Right lobe of liver (tissue), 4 donors: ENCODE measurements at regions not wholly inside any gene's neighbourhood (a gene's known extent, or its start where the extent isn't known, plus 50 kb on each side); places are given as distances from the start of the nearest gene placed in this dataset.

Source experiments
- POLR2A ChIP-seq: fragments of 450-650 bp; IDR thresholded peaks from one replicate; pipeline ENCODE4 v1.6.1; 2017; ENCODE audit warnings: antibody characterized with exemption, mild to moderate bottlenecking
- TF ChIP-seq, protein P1 (sequence below), 4 donors: fragments of 200-600 bp in 3 of 4; fragments of 450-650 bp in 1 of 4; IDR thresholded peaks; one replicate each; pipeline versions ENCODE4 v1.5.1 to v1.8.0; 2016 to 2022; ENCODE audit warnings: antibody characterized with exemption in 4 of 4, mild to moderate bottlenecking in 2 of 4
- donor health status: DM: no; HTN: no; CAD: no.
- donor health status: DM: no; HTN: no; CAD: no.
- donor health status: DM: no; HTN: yes; CAD: no.

DNA sequence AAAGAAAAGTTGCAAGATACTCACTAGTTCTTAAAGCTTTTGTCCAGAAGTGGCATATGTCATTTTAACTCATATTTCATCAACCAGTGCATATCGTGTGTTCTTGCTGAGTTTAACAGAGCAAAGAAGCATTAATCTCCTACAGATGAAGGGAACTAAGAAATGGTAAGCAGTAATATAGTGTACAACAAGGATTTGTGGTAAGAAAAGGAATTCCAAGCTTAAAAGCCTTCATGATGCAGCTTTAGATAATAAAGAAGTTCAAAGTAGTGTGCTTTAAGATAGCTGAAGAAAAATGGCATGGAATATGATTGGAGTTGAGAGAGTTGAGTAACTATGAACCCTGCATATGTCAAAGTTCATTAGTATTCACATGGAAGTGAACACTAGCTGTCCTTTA is 649.8 kb upstream of the FSHR start:
- TF ChIP-seq, protein P1, sequence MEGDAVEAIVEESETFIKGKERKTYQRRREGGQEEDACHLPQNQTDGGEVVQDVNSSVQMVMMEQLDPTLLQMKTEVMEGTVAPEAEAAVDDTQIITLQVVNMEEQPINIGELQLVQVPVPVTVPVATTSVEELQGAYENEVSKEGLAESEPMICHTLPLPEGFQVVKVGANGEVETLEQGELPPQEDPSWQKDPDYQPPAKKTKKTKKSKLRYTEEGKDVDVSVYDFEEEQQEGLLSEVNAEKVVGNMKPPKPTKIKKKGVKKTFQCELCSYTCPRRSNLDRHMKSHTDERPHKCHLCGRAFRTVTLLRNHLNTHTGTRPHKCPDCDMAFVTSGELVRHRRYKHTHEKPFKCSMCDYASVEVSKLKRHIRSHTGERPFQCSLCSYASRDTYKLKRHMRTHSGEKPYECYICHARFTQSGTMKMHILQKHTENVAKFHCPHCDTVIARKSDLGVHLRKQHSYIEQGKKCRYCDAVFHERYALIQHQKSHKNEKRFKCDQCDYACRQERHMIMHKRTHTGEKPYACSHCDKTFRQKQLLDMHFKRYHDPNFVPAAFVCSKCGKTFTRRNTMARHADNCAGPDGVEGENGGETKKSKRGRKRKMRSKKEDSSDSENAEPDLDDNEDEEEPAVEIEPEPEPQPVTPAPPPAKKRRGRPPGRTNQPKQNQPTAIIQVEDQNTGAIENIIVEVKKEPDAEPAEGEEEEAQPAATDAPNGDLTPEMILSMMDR (IDR thresholded peaks at IDR 0.05) = no peak
- TF ChIP-seq POLR2A = no peak
